Progenitor cell of endocrine pancreas (in vitro differentiated cells): ENCODE measurements at regions not wholly inside any gene's neighbourhood (a gene's known extent, or its start where the extent isn't known, plus 50 kb on each side); places are given as distances from the start of the nearest gene placed in this dataset.

Source experiments
- DNase-seq: peaks from one replicate; pipeline ENCODE4 v3.0.0; 2021; ENCODE audit warnings: low spot score; ENCODE audit not compliant: unreplicated experiment
- H3K27ac Mint-ChIP-seq: 2 replicates; pipeline ENCODE4 v1.8.0; 2021; ENCODE audit warnings: mild to moderate bottlenecking, moderate library complexity, mixed read lengths
- H3K27me3 Mint-ChIP-seq: 2 replicates; pipeline ENCODE4 v1.8.0; 2021; ENCODE audit warnings: mixed read lengths
- H3K36me3 Mint-ChIP-seq: 2 replicates; pipeline ENCODE4 v1.8.0; 2022; ENCODE audit warnings: mixed read lengths; ENCODE audit not compliant: insufficient read depth
- H3K4me1 Mint-ChIP-seq: 2 replicates; pipeline ENCODE4 v1.8.0; 2021; ENCODE audit warnings: low read depth, mixed read lengths
- H3K4me3 Mint-ChIP-seq: 2 replicates; pipeline ENCODE4 v1.8.0; 2021; ENCODE audit warnings: low read depth, mild to moderate bottlenecking, moderate library complexity, mixed read lengths
- H3K9me3 Mint-ChIP-seq: 2 replicates; pipeline ENCODE4 v1.8.0; 2021; ENCODE audit warnings: low read depth, mixed read lengths
- TF ChIP-seq, protein P1 (sequence below): fragments of 200-600 bp; sonication (generic); IDR thresholded peaks from one replicate; pipeline ENCODE4 v1.5.0; 2021; ENCODE audit warnings: antibody characterized with exemption, mild to moderate bottlenecking; ENCODE audit not compliant: unreplicated experiment

DNA sequence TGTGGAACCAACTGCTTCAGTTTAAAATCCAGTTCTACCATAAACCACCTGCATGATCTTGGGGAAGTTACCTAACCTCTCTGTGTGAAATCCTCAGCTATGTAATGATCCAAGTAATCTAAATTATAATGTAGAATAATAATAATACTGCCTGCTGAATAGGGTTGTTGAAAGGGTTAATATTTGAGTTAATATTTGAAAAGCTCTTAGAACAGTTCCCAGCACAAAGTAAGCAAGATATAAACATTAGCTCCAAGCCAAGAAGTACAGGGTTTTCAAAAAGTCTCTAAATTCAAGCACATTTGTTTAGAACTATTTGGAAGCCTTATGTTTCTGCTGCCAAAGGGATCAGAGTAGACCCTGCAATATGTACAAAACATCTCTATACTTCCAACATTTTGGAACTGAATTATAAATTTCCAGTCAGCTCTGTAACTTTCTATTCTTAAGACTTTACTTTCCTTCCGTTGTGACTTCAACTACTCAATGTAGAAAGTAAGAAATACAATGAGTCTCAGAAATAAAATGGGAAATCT, 76.7 kb upstream of the FAM9C start:
- Mint-ChIP-seq H3K4me1 (peaks cover 10% of the 10 kb centered on the region), H3K27ac (peak overlapping the region; percentile 52), H3K27me3 (no peaks in the 10 kb centered on the region), H3K4me3 (no peak overlapping the region), H3K9me3 (peaks cover 20% of the 10 kb centered on the region), H3K36me3 (no peaks in the 10 kb centered on the region)
- TF ChIP-seq, protein P1, sequence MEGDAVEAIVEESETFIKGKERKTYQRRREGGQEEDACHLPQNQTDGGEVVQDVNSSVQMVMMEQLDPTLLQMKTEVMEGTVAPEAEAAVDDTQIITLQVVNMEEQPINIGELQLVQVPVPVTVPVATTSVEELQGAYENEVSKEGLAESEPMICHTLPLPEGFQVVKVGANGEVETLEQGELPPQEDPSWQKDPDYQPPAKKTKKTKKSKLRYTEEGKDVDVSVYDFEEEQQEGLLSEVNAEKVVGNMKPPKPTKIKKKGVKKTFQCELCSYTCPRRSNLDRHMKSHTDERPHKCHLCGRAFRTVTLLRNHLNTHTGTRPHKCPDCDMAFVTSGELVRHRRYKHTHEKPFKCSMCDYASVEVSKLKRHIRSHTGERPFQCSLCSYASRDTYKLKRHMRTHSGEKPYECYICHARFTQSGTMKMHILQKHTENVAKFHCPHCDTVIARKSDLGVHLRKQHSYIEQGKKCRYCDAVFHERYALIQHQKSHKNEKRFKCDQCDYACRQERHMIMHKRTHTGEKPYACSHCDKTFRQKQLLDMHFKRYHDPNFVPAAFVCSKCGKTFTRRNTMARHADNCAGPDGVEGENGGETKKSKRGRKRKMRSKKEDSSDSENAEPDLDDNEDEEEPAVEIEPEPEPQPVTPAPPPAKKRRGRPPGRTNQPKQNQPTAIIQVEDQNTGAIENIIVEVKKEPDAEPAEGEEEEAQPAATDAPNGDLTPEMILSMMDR, result no peak
- DNase-seq, result no peak

DNA sequence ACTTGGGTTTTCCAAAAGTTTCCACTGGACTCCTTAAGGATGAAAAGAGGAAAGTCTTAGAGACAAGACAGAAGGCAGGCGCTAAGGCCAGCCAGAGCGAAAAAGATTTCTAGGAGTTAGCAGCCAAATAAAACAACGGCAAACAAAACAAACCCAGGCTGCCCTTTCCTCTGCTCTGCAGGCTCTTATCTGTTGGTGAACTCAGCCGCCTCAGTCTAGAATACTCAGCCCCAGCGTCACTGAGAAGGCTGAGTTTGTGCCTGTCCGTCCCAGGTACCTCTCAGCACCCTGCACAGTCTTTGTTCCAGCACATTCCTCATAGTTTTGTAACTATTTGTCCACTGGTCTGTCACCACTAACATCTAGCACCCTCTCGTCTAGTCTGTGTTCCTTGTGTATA, 75.6 kb upstream of the FAM9C start:
- Mint-ChIP-seq H3K4me1 (peaks cover 10% of the 10 kb centered on the region), H3K27ac (peak overlapping the region; percentile 93), H3K4me3 (no peak overlapping the region), H3K27me3 (no peaks in the 10 kb centered on the region), H3K9me3 (peaks cover 20% of the 10 kb centered on the region), H3K36me3 (no peaks in the 10 kb centered on the region)
- TF ChIP-seq, protein P1, result no peak
- DNase-seq, result no peak

DNA sequence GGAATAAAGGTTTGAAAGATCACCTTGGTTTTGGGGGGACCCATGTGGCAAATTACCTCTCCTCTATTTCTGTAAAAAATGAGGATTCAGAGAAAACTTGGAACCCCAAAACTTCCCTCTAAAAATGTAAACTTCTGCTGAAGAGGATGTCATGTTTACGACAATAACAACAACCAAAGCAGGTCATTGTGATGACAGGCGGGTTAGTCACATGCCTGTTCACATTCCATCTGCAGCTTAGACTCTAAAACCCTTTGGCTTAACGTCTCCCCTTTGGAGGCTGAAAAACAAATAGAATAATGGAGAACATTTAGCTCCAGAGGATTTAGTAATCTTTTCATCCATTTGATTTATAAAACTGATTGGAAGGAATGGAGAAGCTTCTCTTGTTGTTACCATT, 75.0 kb upstream of the FAM9C start:
- H3K27me3 Mint-ChIP-seq, result no peaks in the 10 kb centered on the region
- peaks cover 20% of the 10 kb centered on the region for H3K9me3 Mint-ChIP-seq
- H3K4me1 Mint-ChIP-seq, result peaks cover 10% of the 10 kb centered on the region
- H3K36me3 Mint-ChIP-seq, result no peaks in the 10 kb centered on the region
- H3K4me3 Mint-ChIP-seq, result no peak overlapping the region
- TF ChIP-seq, protein P1, result no peak
- DNase-seq, result no peak
- H3K27ac Mint-ChIP-seq, result peak overlapping the region; percentile 93

DNA sequence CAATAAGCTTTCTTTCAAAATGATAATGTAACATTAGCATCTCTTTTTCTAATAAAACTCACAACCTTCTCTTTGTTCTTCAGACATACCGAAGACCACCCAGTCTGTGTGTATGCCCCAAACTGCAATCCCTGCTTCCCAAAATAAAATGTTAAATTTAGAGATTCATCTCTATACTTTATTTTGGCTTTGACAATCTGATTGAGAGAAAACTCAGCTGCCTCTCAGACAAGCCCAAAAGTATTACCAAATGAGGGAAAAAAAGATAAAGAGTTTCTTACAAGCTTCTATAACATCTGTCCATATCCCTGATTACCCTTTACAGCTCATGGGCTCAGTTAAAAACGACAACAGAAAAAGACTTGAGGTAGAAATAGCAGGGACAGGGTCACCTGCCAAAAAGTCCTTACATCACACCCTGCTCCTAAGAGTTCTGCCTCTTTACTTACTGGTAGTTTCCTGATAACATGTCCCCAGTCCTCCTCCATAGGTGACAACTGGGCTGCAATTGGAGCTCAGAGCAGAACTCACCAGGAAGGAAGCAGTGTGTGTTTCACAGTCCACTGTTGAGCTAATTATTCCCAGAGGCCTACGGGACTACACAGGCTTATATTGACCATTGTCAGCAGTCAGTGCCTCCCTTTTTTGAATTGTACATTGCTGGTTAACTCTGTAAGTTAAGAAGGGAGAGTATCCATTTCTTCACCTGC, 70.9 kb upstream of the FAM9C start:
- TF ChIP-seq, protein P1, result no peak
- no peaks in the 10 kb centered on the region for H3K27me3 Mint-ChIP-seq
- H3K27ac Mint-ChIP-seq, result no peak overlapping the region
- peaks cover 24% of the 10 kb centered on the region for H3K9me3 Mint-ChIP-seq
- no peak for DNase-seq
- H3K4me3 Mint-ChIP-seq, result no peak overlapping the region
- no peaks in the 10 kb centered on the region for H3K36me3 Mint-ChIP-seq
- H3K4me1 Mint-ChIP-seq, result peaks cover 11% of the 10 kb centered on the region

DNA sequence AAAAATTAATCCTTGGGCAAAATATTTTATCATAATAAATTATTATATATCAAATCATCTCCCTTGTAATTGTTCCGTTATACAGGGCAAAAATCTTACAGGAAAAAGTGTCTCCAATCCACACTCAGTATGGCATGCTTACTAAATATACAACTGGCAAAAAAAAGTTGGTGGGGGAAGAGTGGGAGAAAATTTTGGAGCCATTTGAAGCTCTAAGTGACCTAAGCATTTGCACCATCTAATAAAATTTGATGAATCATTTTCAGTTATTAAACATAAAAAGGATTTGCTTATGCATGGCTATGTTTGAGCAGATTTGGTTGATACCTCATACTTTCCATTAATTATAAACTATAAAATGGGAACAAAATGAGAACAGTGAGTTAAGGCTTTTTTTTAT, 68.1 kb upstream of the FAM9C start:
- Mint-ChIP-seq H3K4me1 (peaks cover 8% of the 10 kb centered on the region), H3K4me3 (no peak overlapping the region), H3K27me3 (no peaks in the 10 kb centered on the region), H3K36me3 (no peaks in the 10 kb centered on the region), H3K9me3 (peaks cover 19% of the 10 kb centered on the region), H3K27ac (no peak overlapping the region)
- no peak for DNase-seq
- TF ChIP-seq, protein P1, result no peak
